GM12891 (cell line): ENCODE measurements at regions not wholly inside any gene's neighbourhood (a gene's known extent, or its start where the extent isn't known, plus 50 kb on each side); places are given as distances from the start of the nearest gene placed in this dataset.

Experiments used
- DNase-seq: peaks from one replicate; pipeline ENCODE4 v3.0.0; 2011; ENCODE audit warnings: low spot score; ENCODE audit not compliant: insufficient read length
- FAIRE-seq: peaks from 2 replicates; lab custom pipeline; 2011; peaks lifted over from hg19 to GRCh38; lab: Jason Lieb, UNC
- PAX5 ChIP-seq: IDR thresholded peaks from 2 replicates; pipeline ENCODE4 v1.6.1; 2011; ENCODE audit warnings: low read length, moderate library complexity, mild to moderate bottlenecking; ENCODE audit not compliant: insufficient read depth, severe bottlenecking
- POLR2A ChIP-seq: IDR thresholded peaks from 2 replicates; pipeline ENCODE4 v1.6.1; 2011; ENCODE audit warnings: low read depth, low read length, control low read depth
- POLR2AphosphoS5 ChIP-seq: IDR thresholded peaks from 2 replicates; pipeline ENCODE4 v1.6.1; 2011; ENCODE audit warnings: low read depth, low read length, control low read depth
- POU2F2 ChIP-seq: IDR thresholded peaks from 2 replicates; pipeline ENCODE4 v1.6.1; 2011; ENCODE audit warnings: low read depth, mild to moderate bottlenecking, control low read depth, low read length, moderate library complexity
- SPI1 ChIP-seq: IDR thresholded peaks from 2 replicates; pipeline ENCODE4 v1.6.1; 2011; ENCODE audit warnings: low read depth, low read length, control low read depth
- TAF1 ChIP-seq: IDR thresholded peaks from 2 replicates; pipeline ENCODE4 v1.6.1; 2011; ENCODE audit warnings: low read depth, low read length, control low read depth

DNA sequence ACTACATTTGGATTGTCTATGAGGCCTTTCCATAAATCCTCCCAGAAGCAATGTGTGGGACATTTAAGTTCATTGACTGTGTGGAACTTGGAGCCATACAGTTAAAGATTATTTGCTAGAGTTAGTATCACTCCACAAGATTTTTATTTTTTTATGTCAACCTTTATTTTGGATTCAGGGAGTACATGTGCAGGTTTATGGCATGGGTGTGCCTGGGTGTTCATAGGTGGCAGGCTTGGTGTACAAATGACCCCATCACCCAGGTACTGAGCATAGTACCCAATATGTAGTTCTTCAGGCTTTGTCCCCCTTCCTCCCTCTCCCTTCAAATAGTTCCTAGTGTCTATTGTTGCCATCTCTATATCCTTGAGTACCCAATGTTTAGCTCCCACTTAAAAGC is 199.8 kb upstream of the ZFP42 start:
- no peak for FAIRE-seq
- DNase-seq = no peak
- no peak for TF ChIP-seq PAX5
- TF ChIP-seq POU2F2 = no peak
- TF ChIP-seq SPI1 = no peak
- no peak for TF ChIP-seq POLR2AphosphoS5
- no peak for TF ChIP-seq TAF1
- TF ChIP-seq POLR2A = no peak

DNA sequence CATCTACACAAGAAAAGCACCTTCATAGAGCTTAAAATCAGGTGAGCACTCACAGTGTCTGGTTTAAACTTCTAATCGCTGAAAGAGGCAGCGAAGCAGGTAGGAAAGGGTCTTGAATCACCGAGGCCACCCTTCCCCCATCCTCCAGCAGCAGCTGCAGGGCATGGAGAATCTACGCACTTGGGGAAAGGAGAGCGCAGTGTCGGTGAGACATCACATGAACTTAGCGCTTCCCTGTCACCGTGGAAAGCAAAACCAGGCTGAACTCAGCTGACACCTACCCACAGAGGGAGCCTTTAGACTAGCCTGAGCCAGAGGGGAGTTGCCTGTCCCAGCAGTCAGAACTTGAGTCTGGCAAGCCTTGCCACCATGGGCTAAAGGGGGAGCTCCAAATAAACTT is 197.2 kb upstream of the ZFP42 start:
- DNase-seq = no peak
- FAIRE-seq = no peak
- TF ChIP-seq POU2F2 = no peak
- TF ChIP-seq POLR2A = no peak
- no peak for TF ChIP-seq TAF1
- TF ChIP-seq POLR2AphosphoS5 = no peak
- no peak for TF ChIP-seq SPI1

DNA sequence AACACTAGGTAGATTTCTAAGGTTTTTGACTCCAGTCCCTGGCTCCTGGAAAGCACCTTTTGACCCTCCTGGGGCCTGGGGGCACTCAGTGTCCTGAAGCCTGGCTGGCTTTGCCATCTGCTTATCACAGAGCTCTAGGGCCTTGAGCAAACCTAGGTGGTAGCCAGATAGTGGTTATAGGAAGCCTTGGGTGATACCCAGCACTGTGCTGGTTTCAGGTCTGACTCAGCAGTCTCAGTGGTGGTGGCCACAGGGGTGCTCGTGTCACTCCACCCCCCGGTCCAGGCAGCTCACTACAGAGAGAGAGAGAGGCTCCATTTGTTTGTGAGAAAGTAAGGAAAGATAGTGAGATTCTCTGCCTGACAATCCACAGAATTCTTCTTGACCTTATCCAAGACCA is 195.8 kb upstream of the ZFP42 start:
- FAIRE-seq (no peak), DNase-seq (no peak)
- TF ChIP-seq PAX5 = no peak
- TF ChIP-seq TAF1 = no peak
- TF ChIP-seq SPI1 = no peak
- TF ChIP-seq POU2F2 = no peak
- TF ChIP-seq POLR2A = no peak

DNA sequence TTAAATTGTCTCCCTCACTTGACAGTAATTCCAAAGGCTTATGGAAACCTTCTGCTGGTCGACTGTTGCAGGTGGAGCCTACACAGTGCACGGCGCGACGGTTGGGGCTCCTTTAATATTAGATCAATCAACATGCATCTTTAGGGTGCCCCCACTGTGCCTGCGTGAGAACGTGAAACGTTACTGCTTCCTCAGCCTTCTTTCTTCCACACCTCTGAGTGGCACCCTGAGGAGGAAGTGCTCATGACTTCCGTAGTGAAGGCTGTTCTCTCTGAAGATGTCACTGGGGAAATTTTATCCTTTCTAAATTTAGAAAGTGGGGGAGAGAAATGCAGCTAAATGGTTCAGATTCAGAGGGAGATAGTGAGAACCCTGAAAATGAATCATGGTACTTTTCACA is 184.0 kb upstream of the ZFP42 start:
- FAIRE-seq = no peak
- DNase-seq = no peak
- TF ChIP-seq POU2F2 = no peak

DNA sequence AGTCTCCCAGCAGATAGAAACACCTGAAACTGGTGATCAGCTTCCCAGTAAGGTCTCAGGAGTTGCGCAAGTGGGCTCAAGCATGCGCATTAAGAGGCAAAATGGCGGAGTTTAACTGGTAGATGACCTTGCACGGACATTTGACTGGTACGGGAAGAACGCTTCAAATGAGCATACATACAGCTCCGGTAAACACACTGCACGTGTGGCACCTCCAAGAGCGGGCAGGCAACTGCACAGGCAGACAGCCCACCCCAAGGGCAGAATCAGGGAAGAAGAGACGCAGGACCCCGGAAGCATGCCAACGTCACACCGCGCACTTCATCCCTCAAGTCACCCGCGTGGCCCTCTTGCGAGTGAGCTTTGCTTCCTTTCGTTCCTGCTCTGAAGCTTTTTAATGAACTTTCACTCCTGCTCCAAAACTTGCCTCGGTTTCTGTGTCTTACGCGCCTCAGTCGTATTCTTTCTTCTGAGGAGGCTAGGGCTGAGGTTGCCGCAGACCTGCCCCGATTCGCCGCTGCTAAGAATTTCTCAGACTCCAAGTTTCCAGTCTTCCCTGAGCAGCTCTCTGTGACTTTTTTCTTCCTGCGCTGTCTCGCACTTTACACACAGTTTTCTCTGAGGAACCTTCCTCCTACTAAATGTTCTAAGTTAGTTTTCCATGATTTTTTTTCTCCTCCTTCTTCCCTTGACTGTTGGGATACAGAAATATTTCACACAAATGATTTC is 180.7 kb upstream of the ZFP42 start:
- TF ChIP-seq POLR2A = no peak
- no peak for TF ChIP-seq POU2F2
- no peak for TF ChIP-seq POLR2AphosphoS5
- TF ChIP-seq PAX5 = no peak
- TF ChIP-seq SPI1 = no peak
- no peak for TF ChIP-seq TAF1
- DNase-seq (no peak), FAIRE-seq (no peak)

DNA sequence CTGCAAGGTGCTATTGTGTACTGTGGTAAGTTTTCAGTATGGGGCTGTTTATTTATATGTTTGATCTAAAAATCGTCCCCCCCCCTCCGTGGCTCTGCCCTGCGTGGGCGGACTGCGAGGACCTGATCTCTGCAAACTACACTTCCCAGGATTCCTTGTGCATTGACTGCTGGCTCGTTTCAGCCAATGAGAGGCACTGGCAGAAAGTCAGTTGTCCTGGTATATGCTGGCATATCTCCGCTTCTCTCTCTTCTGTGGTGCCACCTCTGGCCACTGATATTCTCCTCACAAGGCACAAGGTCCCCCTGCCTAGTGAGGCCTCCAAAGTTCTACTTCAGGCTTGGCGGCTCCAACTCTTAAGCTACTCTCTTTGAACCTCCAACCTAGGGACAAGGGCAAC is 168.8 kb upstream of the ZFP42 start:
- FAIRE-seq (no peak), DNase-seq (no peak)
- TF ChIP-seq TAF1 (no peak), POU2F2 (no peak), POLR2AphosphoS5 (no peak), POLR2A (no peak), PAX5 (no peak), SPI1 (no peak)

DNA sequence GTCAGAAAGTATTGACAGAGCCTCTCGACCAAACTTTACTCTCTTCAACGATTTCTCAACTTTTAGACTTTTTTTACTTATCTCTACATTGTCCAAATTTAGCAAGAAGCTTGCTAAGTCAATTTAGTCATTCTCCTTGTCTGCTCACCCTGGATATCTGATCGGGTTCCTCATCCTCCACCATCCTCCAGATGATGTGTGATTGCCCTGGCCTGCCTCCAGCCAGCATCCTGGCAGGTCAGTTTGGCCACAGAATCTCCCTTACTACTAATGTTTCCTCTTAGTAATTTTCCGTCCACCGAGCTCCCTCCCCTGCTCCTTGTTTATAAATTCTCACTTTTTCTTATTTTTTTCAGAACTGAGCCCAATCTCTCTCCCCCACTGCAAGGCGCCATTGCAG is 167.9 kb upstream of the ZFP42 start:
- DNase-seq (no peak), FAIRE-seq (no peak)
- no peak for TF ChIP-seq POU2F2
- TF ChIP-seq SPI1 = no peak
- TF ChIP-seq POLR2A = no peak

DNA sequence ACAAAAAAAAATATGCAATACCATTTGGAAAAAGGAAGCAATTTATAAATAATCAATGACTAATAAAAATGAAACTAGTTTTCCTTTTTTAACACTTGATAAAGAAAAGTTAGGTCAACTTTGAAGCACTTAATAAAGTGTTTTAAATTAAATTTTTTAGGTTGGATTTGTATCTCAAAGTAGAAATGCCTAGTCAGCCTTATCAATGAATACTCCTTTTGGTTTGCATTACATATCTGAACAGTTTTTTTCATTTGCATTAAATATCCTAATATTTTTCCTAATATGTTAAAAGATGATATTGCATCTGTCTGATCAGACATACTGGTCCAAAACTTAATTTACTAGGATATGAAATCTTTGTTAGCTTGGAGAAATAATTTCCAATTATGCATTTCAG is 155.8 kb upstream of the ZFP42 start:
- no peak for DNase-seq

DNA sequence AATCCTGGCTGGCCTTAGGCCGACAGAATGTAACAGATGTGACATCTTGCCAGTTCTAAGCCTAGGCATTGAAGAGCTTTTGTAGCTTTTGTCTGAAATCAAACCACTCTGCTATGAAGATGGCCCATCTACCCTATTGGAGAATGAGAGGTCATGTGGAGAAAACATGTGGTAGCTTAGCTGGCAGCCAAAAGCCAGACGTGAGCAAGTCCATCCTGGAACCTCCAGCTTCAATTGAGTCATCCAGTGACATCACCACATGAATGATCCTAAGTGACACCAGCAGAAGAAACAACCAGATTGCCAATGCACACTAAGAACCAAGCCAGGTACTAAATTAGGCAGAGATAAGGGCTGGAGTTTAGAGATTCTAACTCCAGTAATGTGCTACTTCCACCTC is 154.8 kb upstream of the ZFP42 start:
- no peak for TF ChIP-seq SPI1
- TF ChIP-seq POU2F2 = no peak
- TF ChIP-seq PAX5 = no peak
- no peak for TF ChIP-seq TAF1
- TF ChIP-seq POLR2A = no peak
- TF ChIP-seq POLR2AphosphoS5 = no peak
- FAIRE-seq (no peak), DNase-seq (no peak)

More for the DNA sequence above, 155.8 kb upstream of the ZFP42 start:
- no peak for FAIRE-seq
- no peak for TF ChIP-seq SPI1
- TF ChIP-seq PAX5 = no peak
- no peak for TF ChIP-seq POU2F2
- TF ChIP-seq POLR2A = no peak
- no peak for TF ChIP-seq TAF1
- TF ChIP-seq POLR2AphosphoS5 = no peak

DNA sequence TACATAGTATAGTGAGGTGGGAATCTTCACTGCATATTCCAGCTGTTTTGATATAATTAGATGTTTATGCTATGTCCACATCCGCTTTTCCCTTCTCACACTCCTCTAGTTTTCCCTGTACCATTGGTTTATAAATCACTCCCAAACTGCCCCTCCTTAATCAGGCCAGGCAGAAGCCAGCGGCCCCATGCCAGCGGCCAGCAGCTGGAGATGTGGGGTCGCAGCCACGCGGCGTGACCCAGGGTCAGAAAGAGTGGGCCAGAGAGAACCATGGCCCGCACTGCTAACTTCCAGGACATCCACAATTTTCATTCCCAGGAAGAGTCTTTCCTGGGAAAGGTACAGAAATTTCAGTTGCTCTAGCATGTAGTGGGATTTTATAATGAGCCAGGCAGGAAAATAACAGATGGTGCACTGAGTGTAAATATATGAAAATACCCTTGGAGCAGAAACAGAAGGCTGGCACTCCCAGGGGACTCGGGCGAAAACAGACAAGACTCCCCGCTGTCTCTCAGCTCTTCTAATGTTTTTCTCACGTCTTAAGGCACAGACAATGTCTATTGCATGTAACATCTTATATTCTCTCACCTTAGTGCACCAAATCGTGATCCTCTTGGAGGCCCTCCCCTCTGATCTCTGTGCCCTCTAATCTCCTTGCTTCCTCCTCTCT is 145.9 kb upstream of the ZFP42 start:
- TF ChIP-seq PAX5 (no peak), POU2F2 (no peak), POLR2AphosphoS5 (no peak), SPI1 (no peak), POLR2A (no peak), TAF1 (no peak)
- no peak for FAIRE-seq
- DNase-seq = no peak
